AG09309 (cell line): ENCODE measurements at regions not wholly inside any gene's neighbourhood (a gene's known extent, or its start where the extent isn't known, plus 50 kb on each side); places are given as distances from the start of the nearest gene placed in this dataset.

Experiments
- DNase-seq: peaks from one replicate; pipeline ENCODE4 v3.0.0-alpha.2; 2010; ENCODE audit warnings: low read depth
- H3K4me3 ChIP-seq: 2 replicates; pipeline ENCODE4 v1.5.1; 2011; ENCODE audit warnings: mild to moderate bottlenecking, low read depth, low read length, moderate library complexity; ENCODE audit not compliant: control insufficient read depth
- TF ChIP-seq, protein P1 (sequence below): IDR thresholded peaks from 2 replicates; pipeline ENCODE4 v1.5.1; 2011; ENCODE audit warnings: mild to moderate bottlenecking, low read depth, low read length, inconsistent platforms; ENCODE audit not compliant: insufficient read depth, control insufficient read depth; ENCODE audit errors: missing control alignments

DNA sequence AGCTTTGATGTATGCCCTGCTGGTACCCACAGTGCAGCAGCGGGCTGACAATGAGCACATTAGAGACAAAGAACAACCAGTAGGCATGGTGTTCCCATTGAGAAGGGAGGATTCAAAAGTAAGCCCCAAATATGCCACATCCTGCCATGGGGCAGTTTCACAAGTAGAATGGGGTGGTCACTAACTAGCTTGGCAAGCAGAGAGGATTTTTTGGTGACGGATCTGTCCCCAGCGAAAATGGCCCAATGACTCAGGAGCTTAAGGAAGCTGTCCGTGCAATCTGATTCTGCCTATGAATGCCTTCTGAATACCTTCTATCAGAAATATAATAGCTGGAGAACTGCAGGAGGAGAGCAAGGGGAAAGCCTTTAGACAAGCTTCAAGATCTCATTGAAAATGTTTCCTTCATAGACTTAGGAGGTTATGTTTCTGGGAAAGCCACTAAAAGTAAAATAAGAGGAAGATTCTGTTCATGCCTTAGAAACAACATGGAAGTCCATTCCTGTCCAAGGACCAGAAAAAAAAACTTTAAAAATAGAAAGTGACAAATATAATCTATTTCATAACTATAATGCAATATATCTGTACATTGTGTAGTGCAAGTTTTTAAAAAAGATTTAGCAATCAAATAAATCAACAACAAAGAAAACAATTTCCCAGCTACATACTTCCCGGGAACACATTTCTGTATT lies 117.5 kb upstream of the SLC14A2 start:
- no peak for DNase-seq
- H3K4me3 ChIP-seq: no peak overlapping the region
- TF ChIP-seq, protein P1, sequence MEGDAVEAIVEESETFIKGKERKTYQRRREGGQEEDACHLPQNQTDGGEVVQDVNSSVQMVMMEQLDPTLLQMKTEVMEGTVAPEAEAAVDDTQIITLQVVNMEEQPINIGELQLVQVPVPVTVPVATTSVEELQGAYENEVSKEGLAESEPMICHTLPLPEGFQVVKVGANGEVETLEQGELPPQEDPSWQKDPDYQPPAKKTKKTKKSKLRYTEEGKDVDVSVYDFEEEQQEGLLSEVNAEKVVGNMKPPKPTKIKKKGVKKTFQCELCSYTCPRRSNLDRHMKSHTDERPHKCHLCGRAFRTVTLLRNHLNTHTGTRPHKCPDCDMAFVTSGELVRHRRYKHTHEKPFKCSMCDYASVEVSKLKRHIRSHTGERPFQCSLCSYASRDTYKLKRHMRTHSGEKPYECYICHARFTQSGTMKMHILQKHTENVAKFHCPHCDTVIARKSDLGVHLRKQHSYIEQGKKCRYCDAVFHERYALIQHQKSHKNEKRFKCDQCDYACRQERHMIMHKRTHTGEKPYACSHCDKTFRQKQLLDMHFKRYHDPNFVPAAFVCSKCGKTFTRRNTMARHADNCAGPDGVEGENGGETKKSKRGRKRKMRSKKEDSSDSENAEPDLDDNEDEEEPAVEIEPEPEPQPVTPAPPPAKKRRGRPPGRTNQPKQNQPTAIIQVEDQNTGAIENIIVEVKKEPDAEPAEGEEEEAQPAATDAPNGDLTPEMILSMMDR: no peak

DNA sequence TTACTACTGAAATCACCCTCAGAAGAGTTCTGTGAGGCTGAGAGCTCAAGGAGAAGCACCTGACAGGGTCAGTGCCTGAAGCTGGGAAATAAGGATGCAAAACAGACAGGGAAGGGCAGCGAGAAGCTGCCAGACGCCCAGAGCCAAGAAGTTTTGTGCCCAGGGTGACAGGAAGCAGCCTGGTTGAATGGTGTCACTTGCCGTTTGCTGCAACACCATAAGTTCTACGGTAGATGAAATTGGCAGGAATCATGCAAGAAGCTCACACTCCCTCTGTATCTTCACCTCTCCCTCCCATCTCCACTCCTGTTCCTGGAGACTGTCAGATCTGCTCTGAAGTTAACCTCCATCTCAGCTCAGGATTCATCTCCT lies 117.0 kb upstream of the SLC14A2 start:
- TF ChIP-seq, protein P1: no peak
- H3K4me3 ChIP-seq: no peak overlapping the region
- DNase-seq: no peak

DNA sequence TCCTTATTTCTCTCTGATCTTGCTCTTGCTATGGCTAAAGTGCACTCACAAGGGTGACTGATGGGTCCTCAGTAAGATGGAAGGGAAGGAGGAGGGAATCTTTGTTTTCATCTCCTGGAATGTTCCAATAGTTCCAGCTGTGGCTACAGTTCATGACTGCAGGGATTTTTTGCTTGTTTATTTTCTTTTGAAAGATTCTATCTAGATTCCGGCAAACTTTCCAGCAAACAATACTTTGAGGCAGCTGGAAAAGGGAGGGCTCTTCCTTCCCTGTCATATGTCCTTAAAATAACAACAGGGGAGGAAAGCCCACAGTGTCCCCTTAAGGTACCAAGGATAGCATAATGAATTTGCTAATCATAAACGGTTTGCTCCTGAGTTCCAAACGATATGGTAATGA lies 111.3 kb upstream of the SLC14A2 start:
- TF ChIP-seq, protein P1: no peak
- no peak overlapping the region for H3K4me3 ChIP-seq
- no peak for DNase-seq

DNA sequence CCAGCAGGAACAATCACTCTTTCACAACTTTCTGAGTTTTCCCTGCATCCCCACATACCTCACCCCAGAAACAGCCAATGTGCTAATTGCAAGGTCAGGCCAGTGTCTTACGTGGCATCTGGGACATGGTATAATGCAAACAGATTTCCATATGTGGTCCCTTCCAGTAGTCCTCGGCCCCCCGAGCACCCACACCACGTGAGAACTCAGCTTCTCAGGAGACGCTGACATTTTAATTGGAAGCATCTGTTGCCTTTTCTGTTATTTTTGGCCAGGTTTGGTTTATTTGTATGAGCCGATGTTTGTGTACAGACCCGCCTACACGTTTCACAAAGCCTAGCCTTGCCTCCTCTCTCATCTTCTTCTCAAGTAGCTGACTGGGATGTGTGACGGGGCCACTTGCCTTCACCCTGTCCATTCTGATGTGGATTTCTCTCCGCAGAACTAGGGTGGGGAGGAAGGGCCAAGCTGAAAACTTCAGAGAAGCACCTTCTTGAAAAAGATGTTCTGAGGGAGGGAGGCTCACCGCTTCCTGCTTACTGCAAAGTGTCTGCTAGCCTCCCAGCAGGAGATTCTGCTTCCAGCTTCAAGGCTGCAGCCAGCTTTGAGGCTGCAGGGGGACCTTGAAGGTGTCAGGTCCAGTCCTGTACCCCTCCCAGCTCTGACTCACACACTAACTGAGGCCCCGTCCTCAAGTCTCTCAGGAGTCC lies 109.6 kb upstream of the SLC14A2 start:
- no peak overlapping the region for H3K4me3 ChIP-seq
- TF ChIP-seq, protein P1: no peak
- no peak for DNase-seq

DNA sequence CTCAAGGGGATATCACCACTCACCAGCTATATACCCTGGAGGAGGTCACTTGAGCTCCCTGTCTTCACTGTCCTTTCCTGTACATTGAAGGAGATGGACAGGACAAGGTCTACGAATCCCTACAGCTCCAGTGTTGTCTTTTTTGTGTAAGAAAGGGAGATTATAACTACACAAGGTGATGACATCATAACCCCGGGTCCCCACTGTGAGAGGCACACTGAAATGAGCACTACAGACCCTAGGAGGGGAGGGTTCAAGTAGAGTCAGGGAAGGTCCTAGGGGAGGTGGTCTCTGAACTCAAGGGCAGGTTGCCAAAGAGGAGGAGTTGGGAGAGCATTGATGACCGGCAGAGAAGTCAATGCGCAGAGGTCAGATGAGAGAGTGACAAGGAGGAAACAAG lies 108.3 kb upstream of the SLC14A2 start:
- no peak for DNase-seq
- no peak overlapping the region for H3K4me3 ChIP-seq
- TF ChIP-seq, protein P1: no peak

DNA sequence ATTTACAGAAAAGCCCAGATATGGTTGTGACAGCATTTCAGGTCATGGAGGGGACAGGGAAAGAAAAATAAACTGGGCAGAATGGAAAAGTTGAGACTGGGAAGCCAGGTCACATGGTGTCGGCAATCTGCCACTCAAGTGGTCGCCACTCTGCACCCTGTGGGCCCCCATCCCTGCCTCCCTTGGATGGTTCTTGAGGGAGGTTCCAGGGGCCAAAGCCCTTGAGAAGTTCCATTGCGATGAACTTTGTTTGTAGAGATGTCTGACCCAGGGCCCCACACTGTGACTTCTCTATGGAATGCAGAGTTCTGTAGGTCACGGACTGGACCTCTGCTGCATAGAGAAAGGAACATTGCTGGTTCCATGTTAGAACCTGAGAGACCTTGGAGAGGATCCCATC lies 105.7 kb upstream of the SLC14A2 start:
- TF ChIP-seq, protein P1: no peak
- H3K4me3 ChIP-seq: no peak overlapping the region
- no peak for DNase-seq
